ENCODE measurements at regions not wholly inside any gene's neighbourhood (a gene's known extent, or its start where the extent isn't known, plus 50 kb on each side); places are given as distances from the start of the nearest gene placed in this dataset.

DNA sequence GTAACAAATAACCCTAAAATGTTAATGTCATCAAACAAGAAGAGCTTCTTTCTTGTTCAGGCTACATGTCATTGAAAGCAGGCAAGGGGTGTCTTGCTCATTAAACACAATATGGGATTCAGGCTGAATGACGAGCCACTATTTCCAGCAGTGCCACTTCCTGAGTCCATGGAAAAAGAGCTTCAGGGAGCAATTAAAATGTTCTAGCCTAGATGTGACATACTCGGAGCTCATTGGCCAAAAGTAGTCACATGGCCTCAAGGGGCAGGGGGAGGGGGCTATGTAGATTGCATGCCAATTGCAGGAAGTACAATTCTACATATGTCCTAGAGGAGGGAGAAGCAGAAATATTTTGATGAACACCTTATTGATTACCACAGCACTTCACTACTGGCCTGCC is 685.3 kb upstream of the ADGRL2 start:
- no peak overlapping the region for H3K14ac ChIP-seq (ENCODE audit: low read length in 2 of 2)
- no peak overlapping the region for H3K4ac ChIP-seq (ENCODE audit: low read depth in 1 of 2, low read length in 2 of 2)
- no peak overlapping the region for H3K18ac ChIP-seq (ENCODE audit: low read depth in 1 of 2, low read length in 2 of 2)
- no peak overlapping the region for H2AK5ac ChIP-seq (ENCODE audit: low read length, severe bottlenecking)
- H3K9me3 ChIP-seq (ENCODE audit: control insufficient read depth, low read length): no peaks in the 10 kb centered on the region
- 90% methylated on average over 2 of the region's 2 CpGs for WGBS
- no peak overlapping the region for H3K27ac ChIP-seq (ENCODE audit: low read length, poor library complexity, severe bottlenecking)
- H3K4me2 ChIP-seq (ENCODE audit: low read length, poor library complexity, severe bottlenecking): no peak overlapping the region
- DNase-seq: no peak
- no peak overlapping the region for H2AFZ ChIP-seq (ENCODE audit: low read depth, low read length)
- no peak overlapping the region for H4K91ac ChIP-seq (ENCODE audit: low read length)
- H3K23ac ChIP-seq (ENCODE audit: low read length in 2 of 2): no peak overlapping the region
- no peak overlapping the region for H3K9ac ChIP-seq (ENCODE audit: low read length)
- H3K36me3 ChIP-seq (ENCODE audit: control insufficient read depth in 1 of 2, insufficient read depth in 2 of 2, low read depth in 1 of 2, low read length in 2 of 2): no peaks in the 10 kb centered on the region
- H3K4me1 ChIP-seq (ENCODE audit: control insufficient read depth, insufficient read depth, low read depth, low read length): no peaks in the 10 kb centered on the region
- no peaks in the 10 kb centered on the region for H3K79me1 ChIP-seq (replicated peaks; ENCODE audit: low read length, poor library complexity, severe bottlenecking)
- H3K27me3 ChIP-seq (ENCODE audit: control insufficient read depth in 1 of 2, insufficient read depth in 1 of 2, low read length in 2 of 2): no peaks in the 10 kb centered on the region
- no peak overlapping the region for H2BK15ac ChIP-seq (ENCODE audit: low read depth, poor library complexity, severe bottlenecking)
- H4K8ac ChIP-seq (ENCODE audit: low read length): no peak overlapping the region
- no peak overlapping the region for H2BK5ac ChIP-seq (ENCODE audit: low read depth, low read length, poor library complexity, severe bottlenecking)
- H3K4me3 ChIP-seq (ENCODE audit: insufficient read depth in 1 of 2, low read depth in 1 of 2, low read length in 2 of 2): no peak overlapping the region
- no peak overlapping the region for H2BK120ac ChIP-seq (ENCODE audit: low read depth, low read length)
- H2BK12ac ChIP-seq (ENCODE audit: low read length in 2 of 2): no peak overlapping the region

DNA sequence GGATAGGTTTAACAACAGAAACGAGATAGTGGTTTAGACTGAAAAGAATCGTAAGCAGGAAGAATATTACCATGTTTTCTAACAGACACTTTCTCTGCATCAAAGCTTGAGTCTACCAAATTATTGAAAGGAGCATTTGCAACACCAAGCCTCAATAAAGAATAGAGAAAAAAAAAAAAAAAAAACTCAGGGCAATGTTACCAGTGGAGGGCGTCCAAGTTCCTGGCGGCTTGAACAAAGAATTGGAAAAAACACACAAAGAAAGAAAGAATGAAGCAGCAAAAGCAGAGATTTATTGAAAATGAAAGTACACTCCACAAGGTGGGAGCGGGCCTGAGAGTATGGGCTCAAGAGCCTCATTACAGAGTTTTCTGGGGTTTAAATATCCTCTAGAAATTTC is 686.5 kb upstream of the ADGRL2 start:
- Histone ChIP-seq H2AK5ac (ENCODE audit: low read length, severe bottlenecking) (no peak overlapping the region), H3K23ac (ENCODE audit: low read length in 2 of 2) (no peak overlapping the region), H2BK15ac (ENCODE audit: low read depth, poor library complexity, severe bottlenecking) (no peak overlapping the region), H3K27me3 (ENCODE audit: control insufficient read depth in 1 of 2, insufficient read depth in 1 of 2, low read length in 2 of 2) (no peaks in the 10 kb centered on the region), H3K9ac (ENCODE audit: low read length) (no peak overlapping the region), H3K27ac (ENCODE audit: low read length, poor library complexity, severe bottlenecking) (no peak overlapping the region), H2BK120ac (ENCODE audit: low read depth, low read length) (no peak overlapping the region), H3K4ac (ENCODE audit: low read depth in 1 of 2, low read length in 2 of 2) (no peak overlapping the region), H3K79me1 (replicated peaks; ENCODE audit: low read length, poor library complexity, severe bottlenecking) (no peaks in the 10 kb centered on the region), H2AFZ (ENCODE audit: low read depth, low read length) (no peak overlapping the region), H3K4me3 (ENCODE audit: insufficient read depth in 1 of 2, low read depth in 1 of 2, low read length in 2 of 2) (no peak overlapping the region), H3K9me3 (ENCODE audit: control insufficient read depth, low read length) (no peaks in the 10 kb centered on the region), H3K4me1 (ENCODE audit: control insufficient read depth, insufficient read depth, low read depth, low read length) (no peaks in the 10 kb centered on the region), H3K18ac (ENCODE audit: low read depth in 1 of 2, low read length in 2 of 2) (no peak overlapping the region), H4K8ac (ENCODE audit: low read length) (no peak overlapping the region), H3K36me3 (ENCODE audit: control insufficient read depth in 1 of 2, insufficient read depth in 2 of 2, low read depth in 1 of 2, low read length in 2 of 2) (no peaks in the 10 kb centered on the region), H2BK12ac (ENCODE audit: low read length in 2 of 2) (no peak overlapping the region), H3K4me2 (ENCODE audit: low read length, poor library complexity, severe bottlenecking) (no peak overlapping the region), H4K91ac (ENCODE audit: low read length) (no peak overlapping the region), H2BK5ac (ENCODE audit: low read depth, low read length, poor library complexity, severe bottlenecking) (no peak overlapping the region), H3K14ac (ENCODE audit: low read length in 2 of 2) (no peak overlapping the region)
- WGBS: 76% methylated on average over 5 of the region's 5 CpGs
- DNase-seq: no peak

DNA sequence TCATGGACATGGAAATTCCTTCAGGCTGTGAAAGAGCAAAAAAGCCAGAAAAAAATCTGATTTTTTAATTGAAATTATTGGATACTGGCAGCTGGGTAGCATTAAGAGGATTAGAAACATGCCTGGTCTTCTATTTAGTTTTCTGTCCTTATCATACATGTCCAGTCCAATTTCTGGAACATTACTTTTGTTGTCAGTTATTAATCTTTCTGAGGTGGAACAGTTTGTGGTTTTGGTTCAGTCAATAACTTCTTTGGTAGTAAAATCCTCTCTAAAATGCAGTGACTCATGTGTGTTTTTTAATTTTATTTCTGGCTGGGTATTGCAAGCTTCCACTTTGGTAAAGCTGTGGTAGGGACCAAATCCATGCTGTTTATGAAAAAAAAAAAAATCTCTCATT is 687.0 kb upstream of the ADGRL2 start:
- no peak overlapping the region for H3K18ac ChIP-seq (ENCODE audit: low read depth in 1 of 2, low read length in 2 of 2)
- H3K9ac ChIP-seq (ENCODE audit: low read length): no peak overlapping the region
- H2BK15ac ChIP-seq (ENCODE audit: low read depth, poor library complexity, severe bottlenecking): no peak overlapping the region
- no peaks in the 10 kb centered on the region for H3K27me3 ChIP-seq (ENCODE audit: control insufficient read depth in 1 of 2, insufficient read depth in 1 of 2, low read length in 2 of 2)
- H3K9me3 ChIP-seq (ENCODE audit: control insufficient read depth, low read length): no peaks in the 10 kb centered on the region
- no peaks in the 10 kb centered on the region for H3K4me1 ChIP-seq (ENCODE audit: control insufficient read depth, insufficient read depth, low read depth, low read length)
- H2BK12ac ChIP-seq (ENCODE audit: low read length in 2 of 2): no peak overlapping the region
- H2BK5ac ChIP-seq (ENCODE audit: low read depth, low read length, poor library complexity, severe bottlenecking): no peak overlapping the region
- H3K14ac ChIP-seq (ENCODE audit: low read length in 2 of 2): no peak overlapping the region
- H2AK5ac ChIP-seq (ENCODE audit: low read length, severe bottlenecking): no peak overlapping the region
- no peak overlapping the region for H3K4ac ChIP-seq (ENCODE audit: low read depth in 1 of 2, low read length in 2 of 2)
- H4K8ac ChIP-seq (ENCODE audit: low read length): no peak overlapping the region
- H3K27ac ChIP-seq (ENCODE audit: low read length, poor library complexity, severe bottlenecking): no peak overlapping the region
- H3K36me3 ChIP-seq (ENCODE audit: control insufficient read depth in 1 of 2, insufficient read depth in 2 of 2, low read depth in 1 of 2, low read length in 2 of 2): no peaks in the 10 kb centered on the region
- no peak overlapping the region for H3K4me2 ChIP-seq (ENCODE audit: low read length, poor library complexity, severe bottlenecking)
- no peak overlapping the region for H2BK120ac ChIP-seq (ENCODE audit: low read depth, low read length)
- peak; percentile 20 for DNase-seq
- H2AFZ ChIP-seq (ENCODE audit: low read depth, low read length): no peak overlapping the region
- no peak overlapping the region for H3K4me3 ChIP-seq (ENCODE audit: insufficient read depth in 1 of 2, low read depth in 1 of 2, low read length in 2 of 2)
- no peaks in the 10 kb centered on the region for H3K79me1 ChIP-seq (replicated peaks; ENCODE audit: low read length, poor library complexity, severe bottlenecking)
- H4K91ac ChIP-seq (ENCODE audit: low read length): no peak overlapping the region
- no peak overlapping the region for H3K23ac ChIP-seq (ENCODE audit: low read length in 2 of 2)

DNA sequence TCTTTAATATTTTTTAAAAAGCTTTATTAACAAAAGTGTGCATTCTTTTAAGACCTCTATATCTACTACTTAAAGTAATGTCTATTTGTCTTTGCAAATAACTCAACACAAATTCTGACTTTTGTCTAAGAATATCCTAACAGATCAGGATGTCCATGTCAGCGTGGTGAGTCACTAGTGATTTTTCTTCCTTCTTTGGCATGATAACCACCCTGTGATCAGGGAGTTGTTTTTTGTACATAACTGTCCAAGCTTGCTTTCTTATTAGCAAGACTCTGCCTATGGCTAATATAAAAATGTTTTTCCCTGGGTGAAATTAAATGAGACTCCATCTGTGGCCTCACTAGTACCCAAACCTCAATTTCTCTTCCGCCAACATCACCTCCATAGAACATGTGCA is 688.9 kb upstream of the ADGRL2 start:
- no peak overlapping the region for H3K18ac ChIP-seq (ENCODE audit: low read depth in 1 of 2, low read length in 2 of 2)
- no peaks in the 10 kb centered on the region for H3K27me3 ChIP-seq (ENCODE audit: control insufficient read depth in 1 of 2, insufficient read depth in 1 of 2, low read length in 2 of 2)
- H3K79me1 ChIP-seq (replicated peaks; ENCODE audit: low read length, poor library complexity, severe bottlenecking): no peaks in the 10 kb centered on the region
- H4K8ac ChIP-seq (ENCODE audit: low read length): no peak overlapping the region
- no peak overlapping the region for H2BK5ac ChIP-seq (ENCODE audit: low read depth, low read length, poor library complexity, severe bottlenecking)
- H3K4me1 ChIP-seq (ENCODE audit: control insufficient read depth, insufficient read depth, low read depth, low read length): no peaks in the 10 kb centered on the region
- no peak overlapping the region for H4K91ac ChIP-seq (ENCODE audit: low read length)
- no peak overlapping the region for H2BK120ac ChIP-seq (ENCODE audit: low read depth, low read length)
- H3K4ac ChIP-seq (ENCODE audit: low read depth in 1 of 2, low read length in 2 of 2): no peak overlapping the region
- WGBS: 29% methylated on average over 1 of the region's 2 CpGs
- peak overlapping the region; percentile 53 for H3K27ac ChIP-seq (ENCODE audit: low read length, poor library complexity, severe bottlenecking)
- no peak overlapping the region for H3K4me3 ChIP-seq (ENCODE audit: insufficient read depth in 1 of 2, low read depth in 1 of 2, low read length in 2 of 2)
- no peak overlapping the region for H2AK5ac ChIP-seq (ENCODE audit: low read length, severe bottlenecking)
- H3K9ac ChIP-seq (ENCODE audit: low read length): no peak overlapping the region
- no peak overlapping the region for H2AFZ ChIP-seq (ENCODE audit: low read depth, low read length)
- H3K36me3 ChIP-seq (ENCODE audit: control insufficient read depth in 1 of 2, insufficient read depth in 2 of 2, low read depth in 1 of 2, low read length in 2 of 2): no peaks in the 10 kb centered on the region
- peak; percentile 59 for DNase-seq
- no peak overlapping the region for H2BK12ac ChIP-seq (ENCODE audit: low read length in 2 of 2)
- no peak overlapping the region for H3K4me2 ChIP-seq (ENCODE audit: low read length, poor library complexity, severe bottlenecking)
- no peak overlapping the region for H2BK15ac ChIP-seq (ENCODE audit: low read depth, poor library complexity, severe bottlenecking)
- no peak overlapping the region for H3K23ac ChIP-seq (ENCODE audit: low read length in 2 of 2)
- H3K14ac ChIP-seq (ENCODE audit: low read length in 2 of 2): no peak overlapping the region
- H3K9me3 ChIP-seq (ENCODE audit: control insufficient read depth, low read length): no peaks in the 10 kb centered on the region

Measured in mesenchymal stem cell (in vitro differentiated cells and primary cell).